ENCODE measurements at regions not wholly inside any gene's neighbourhood (a gene's known extent, or its start where the extent isn't known, plus 50 kb on each side); places are given as distances from the start of the nearest gene placed in this dataset.

DNA sequence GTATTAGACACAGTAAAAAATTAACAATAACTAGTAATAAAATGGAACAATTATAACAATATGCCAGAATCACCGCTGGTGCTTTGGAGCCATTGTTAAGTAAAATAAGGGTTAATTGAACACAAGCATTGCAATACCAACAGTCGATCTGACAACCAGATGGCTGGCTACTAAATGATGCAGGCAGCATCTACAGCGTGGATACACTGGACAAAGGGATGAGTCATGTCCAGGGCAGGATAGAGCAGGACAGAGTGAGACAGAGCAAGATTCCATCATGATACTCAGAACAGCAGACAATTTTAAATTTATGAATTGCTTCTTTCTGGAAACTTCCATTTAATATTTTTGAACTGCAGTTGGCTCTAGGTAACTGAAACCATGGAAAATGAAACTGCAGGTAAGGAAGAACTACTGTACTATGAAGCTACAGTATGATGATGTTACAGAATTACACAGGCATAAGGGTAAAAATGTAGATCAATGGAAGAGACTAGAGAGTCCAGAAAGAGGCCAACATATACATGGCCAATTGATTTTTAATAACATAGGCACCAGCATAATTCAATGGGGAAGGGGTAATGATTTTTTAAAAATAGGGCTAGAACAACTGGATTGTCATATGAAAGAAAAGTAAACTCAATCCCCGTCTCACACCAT is 168.7 kb downstream of the RRAGC start:
- Histone ChIP-seq H2AFZ (ENCODE audit: low read length) (no peak overlapping the region), H3K27me3 (ENCODE audit: control insufficient read depth, insufficient read depth, low read length) (no peaks in the 10 kb centered on the region), H3K4me2 (ENCODE audit: extremely low read depth, insufficient read depth, low read length) (no peak overlapping the region), H4K20me1 (ENCODE audit: control insufficient read depth, extremely low read depth, insufficient read depth, low read length) (no peaks in the 10 kb centered on the region), H3K9me3 (ENCODE audit: control insufficient read depth, insufficient read depth, low read depth, low read length) (no peaks in the 10 kb centered on the region), H3K27ac (ENCODE audit: insufficient read depth, low read length) (no peak overlapping the region), H3K4me3 (replicated peaks in 1 of 4; ENCODE audit: control extremely low read depth in 1 of 4, insufficient read depth in 1 of 4, low read depth in 3 of 4, low read length in 4 of 4) (no peak overlapping the region), H3K36me3 (ENCODE audit: control insufficient read depth, insufficient read depth, low read length) (no peaks in the 10 kb centered on the region), H3K9ac (ENCODE audit: insufficient read depth, low read length) (no peak overlapping the region), H3K79me2 (ENCODE audit: control insufficient read depth, insufficient read depth, low read length) (no peaks in the 10 kb centered on the region), H3K4me1 (ENCODE audit: control insufficient read depth, extremely low read depth, insufficient read depth, low read length) (no peaks in the 10 kb centered on the region)
- DNase-seq (ENCODE audit: low read depth in 2 of 2) = peak in 1 of 2 donors; percentile 2
- no peak for TF ChIP-seq EZH2 (IDR thresholded peaks at IDR 0.05; ENCODE audit: low read length, missing control alignments)
- TF ChIP-seq CTCF (conservative IDR thresholded peaks at IDR 0.05 in 1 of 2, IDR thresholded peaks at IDR 0.05 in 1 of 2; ENCODE audit: low read depth in 1 of 2, low read length in 2 of 2) = no peak

DNA sequence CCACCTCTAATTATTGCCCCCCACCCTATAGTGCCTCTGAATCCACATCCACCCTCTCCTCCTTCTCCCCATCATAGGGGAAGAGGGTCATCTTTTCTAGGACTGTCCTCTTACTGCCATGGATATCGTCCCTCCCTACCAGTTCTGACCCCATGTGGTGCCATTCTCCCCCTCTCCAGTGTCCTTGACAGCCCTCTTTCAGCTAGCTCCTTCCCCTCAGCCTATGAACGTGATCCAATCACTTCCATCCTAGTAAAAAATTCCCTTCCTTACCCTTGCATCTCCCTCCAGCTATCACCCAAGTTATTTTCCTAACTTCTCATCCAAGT is 172.7 kb downstream of the RRAGC start:
- no peaks in the 10 kb centered on the region for H3K4me1 ChIP-seq (ENCODE audit: control insufficient read depth, extremely low read depth, insufficient read depth, low read length)
- no peaks in the 10 kb centered on the region for H3K79me2 ChIP-seq (ENCODE audit: control insufficient read depth, insufficient read depth, low read length)
- no peaks in the 10 kb centered on the region for H3K9me3 ChIP-seq (ENCODE audit: control insufficient read depth, insufficient read depth, low read depth, low read length)
- H3K4me2 ChIP-seq (ENCODE audit: extremely low read depth, insufficient read depth, low read length) = no peak overlapping the region
- H4K20me1 ChIP-seq (ENCODE audit: control insufficient read depth, extremely low read depth, insufficient read depth, low read length) = no peaks in the 10 kb centered on the region
- no peaks in the 10 kb centered on the region for H3K36me3 ChIP-seq (ENCODE audit: control insufficient read depth, insufficient read depth, low read length)
- TF ChIP-seq CTCF (conservative IDR thresholded peaks at IDR 0.05 in 1 of 2, IDR thresholded peaks at IDR 0.05 in 1 of 2; ENCODE audit: low read depth in 1 of 2, low read length in 2 of 2) (no peak), EZH2 (IDR thresholded peaks at IDR 0.05; ENCODE audit: low read length, missing control alignments) (no peak)
- H3K9ac ChIP-seq (ENCODE audit: insufficient read depth, low read length) = no peak overlapping the region
- H3K4me3 ChIP-seq (replicated peaks in 1 of 4; ENCODE audit: control extremely low read depth in 1 of 4, insufficient read depth in 1 of 4, low read depth in 3 of 4, low read length in 4 of 4) = no peak overlapping the region
- no peak for DNase-seq (ENCODE audit: low read depth in 2 of 2)
- no peaks in the 10 kb centered on the region for H3K27me3 ChIP-seq (ENCODE audit: control insufficient read depth, insufficient read depth, low read length)
- H3K27ac ChIP-seq (ENCODE audit: insufficient read depth, low read length) = no peak overlapping the region
- H2AFZ ChIP-seq (ENCODE audit: low read length) = no peak overlapping the region

GRCh38 chr1:38686167-38686926 is 173.2 kb downstream of the RRAGC start:
- DNase-seq (ENCODE audit: low read depth in 2 of 2) = no peak
- Histone ChIP-seq H3K36me3 (ENCODE audit: control insufficient read depth, insufficient read depth, low read length) (no peaks in the 10 kb centered on the region), H3K9ac (ENCODE audit: insufficient read depth, low read length) (no peak overlapping the region), H3K4me1 (ENCODE audit: control insufficient read depth, extremely low read depth, insufficient read depth, low read length) (no peaks in the 10 kb centered on the region), H3K27ac (ENCODE audit: insufficient read depth, low read length) (no peak overlapping the region), H3K27me3 (ENCODE audit: control insufficient read depth, insufficient read depth, low read length) (no peaks in the 10 kb centered on the region), H3K79me2 (ENCODE audit: control insufficient read depth, insufficient read depth, low read length) (no peaks in the 10 kb centered on the region), H3K4me2 (ENCODE audit: extremely low read depth, insufficient read depth, low read length) (no peak overlapping the region), H3K4me3 (replicated peaks in 1 of 4; ENCODE audit: control extremely low read depth in 1 of 4, insufficient read depth in 1 of 4, low read depth in 3 of 4, low read length in 4 of 4) (no peak overlapping the region), H3K9me3 (ENCODE audit: control insufficient read depth, insufficient read depth, low read depth, low read length) (no peaks in the 10 kb centered on the region), H4K20me1 (ENCODE audit: control insufficient read depth, extremely low read depth, insufficient read depth, low read length) (no peaks in the 10 kb centered on the region), H2AFZ (ENCODE audit: low read length) (no peak overlapping the region)
- no peak for TF ChIP-seq EZH2 (IDR thresholded peaks at IDR 0.05; ENCODE audit: low read length, missing control alignments)

Measured in fibroblast of lung (primary cell).